Activated T-cell treated with anti-CD3 and anti-CD28 coated beads, Interleukin-2, amount 50 U/mL, for 24 hours (primary cell): ENCODE measurements at regions not wholly inside any gene's neighbourhood (a gene's known extent, or its start where the extent isn't known, plus 50 kb on each side); places are given as distances from the start of the nearest gene placed in this dataset.

ENCODE experiments used
- DNase-seq: peaks from one replicate; pipeline ENCODE4 v3.0.0-alpha.2; 2020
- H3K27ac Mint-ChIP-seq: 2 replicates; pipeline ENCODE4 v1.8.0; 2020; ENCODE audit warnings: mild to moderate bottlenecking, mixed read lengths
- H3K27me3 Mint-ChIP-seq: 2 replicates; pipeline ENCODE4 v1.8.0; 2020; ENCODE audit warnings: mixed read lengths
- H3K36me3 Mint-ChIP-seq: 2 replicates; pipeline ENCODE4 v1.8.0; 2020; ENCODE audit warnings: low read depth, mixed read lengths
- H3K4me1 Mint-ChIP-seq: 2 replicates; pipeline ENCODE4 v1.8.0; 2020; ENCODE audit warnings: low read depth, mixed read lengths
- H3K4me3 Mint-ChIP-seq: 2 replicates; pipeline ENCODE4 v1.8.0; 2020; ENCODE audit warnings: mild to moderate bottlenecking, moderate library complexity, mixed read lengths
- H3K9me3 Mint-ChIP-seq: 2 replicates; pipeline ENCODE4 v1.8.0; 2020; ENCODE audit warnings: mixed read lengths

- no peak overlapping the region for H3K4me3 Mint-ChIP-seq
- H3K36me3 Mint-ChIP-seq = no peaks in the 10 kb centered on the region
- H3K27ac Mint-ChIP-seq = no peak overlapping the region
- DNase-seq = no peak
- H3K27me3 Mint-ChIP-seq = no peaks in the 10 kb centered on the region
- no peaks in the 10 kb centered on the region for H3K9me3 Mint-ChIP-seq
- no peaks in the 10 kb centered on the region for H3K4me1 Mint-ChIP-seq
Measured at GRCh38 chr4:10924274-10924673, 239.7 kb upstream of the CLNK start.

GRCh38 chr4:10917566-10917965 lies 233.0 kb upstream of the CLNK start:
- no peak for DNase-seq
- no peaks in the 10 kb centered on the region for H3K27me3 Mint-ChIP-seq

GRCh38 chr4:10898072-10898471 lies 213.5 kb upstream of the CLNK start:
- DNase-seq = no peak
- H3K4me3 Mint-ChIP-seq = no peak overlapping the region
- H3K9me3 Mint-ChIP-seq = no peaks in the 10 kb centered on the region
- H3K36me3 Mint-ChIP-seq = no peaks in the 10 kb centered on the region
- H3K4me1 Mint-ChIP-seq = peaks cover 1% of the 10 kb centered on the region
- H3K27me3 Mint-ChIP-seq = peaks cover 4% of the 10 kb centered on the region
- no peak overlapping the region for H3K27ac Mint-ChIP-seq

More at GRCh38 chr4:10917566-10917965, 233.0 kb upstream of the CLNK start:
- no peaks in the 10 kb centered on the region for H3K36me3 Mint-ChIP-seq
- no peak overlapping the region for H3K27ac Mint-ChIP-seq
- no peaks in the 10 kb centered on the region for H3K9me3 Mint-ChIP-seq
- H3K4me3 Mint-ChIP-seq = no peak overlapping the region
- no peaks in the 10 kb centered on the region for H3K4me1 Mint-ChIP-seq

GRCh38 chr4:10897076-10897475 lies 212.5 kb upstream of the CLNK start:
- Mint-ChIP-seq H3K4me3 (no peak overlapping the region), H3K27ac (no peak overlapping the region), H3K9me3 (no peaks in the 10 kb centered on the region), H3K36me3 (no peaks in the 10 kb centered on the region), H3K27me3 (peaks cover 4% of the 10 kb centered on the region), H3K4me1 (peaks cover 1% of the 10 kb centered on the region)
- no peak for DNase-seq

GRCh38 chr4:10893395-10893794 lies 208.8 kb upstream of the CLNK start:
- no peak for DNase-seq
- no peak overlapping the region for H3K27ac Mint-ChIP-seq
- H3K4me3 Mint-ChIP-seq = no peak overlapping the region
- H3K36me3 Mint-ChIP-seq = no peaks in the 10 kb centered on the region
- peaks cover 4% of the 10 kb centered on the region for H3K27me3 Mint-ChIP-seq
- H3K4me1 Mint-ChIP-seq = peaks cover 1% of the 10 kb centered on the region
- H3K9me3 Mint-ChIP-seq = no peaks in the 10 kb centered on the region

GRCh38 chr4:10891866-10892265 lies 207.3 kb upstream of the CLNK start:
- H3K27ac Mint-ChIP-seq = no peak overlapping the region
- H3K9me3 Mint-ChIP-seq = no peaks in the 10 kb centered on the region
- no peaks in the 10 kb centered on the region for H3K36me3 Mint-ChIP-seq
- H3K4me1 Mint-ChIP-seq = peaks cover 1% of the 10 kb centered on the region
- peaks cover 4% of the 10 kb centered on the region for H3K27me3 Mint-ChIP-seq
- DNase-seq = no peak
- no peak overlapping the region for H3K4me3 Mint-ChIP-seq

- no peak for DNase-seq
- Mint-ChIP-seq H3K27ac (no peak overlapping the region), H3K27me3 (peaks cover 4% of the 10 kb centered on the region), H3K36me3 (no peaks in the 10 kb centered on the region), H3K4me3 (no peak overlapping the region), H3K9me3 (no peaks in the 10 kb centered on the region), H3K4me1 (peaks cover 1% of the 10 kb centered on the region)
Measured at GRCh38 chr4:10889819-10890218, 205.3 kb upstream of the CLNK start.

- Mint-ChIP-seq H3K9me3 (no peaks in the 10 kb centered on the region), H3K4me1 (no peaks in the 10 kb centered on the region), H3K36me3 (no peaks in the 10 kb centered on the region), H3K4me3 (no peak overlapping the region), H3K27me3 (no peaks in the 10 kb centered on the region), H3K27ac (no peak overlapping the region)
- DNase-seq = no peak
Measured at GRCh38 chr4:10879411-10880110, 195.0 kb upstream of the CLNK start.

- Mint-ChIP-seq H3K36me3 (no peaks in the 10 kb centered on the region), H3K27ac (no peak overlapping the region), H3K9me3 (no peaks in the 10 kb centered on the region), H3K4me1 (no peaks in the 10 kb centered on the region), H3K27me3 (no peaks in the 10 kb centered on the region), H3K4me3 (no peak overlapping the region)
- no peak for DNase-seq
Measured at GRCh38 chr4:10878861-10879260, 194.3 kb upstream of the CLNK start.

- Mint-ChIP-seq H3K36me3 (no peaks in the 10 kb centered on the region), H3K27me3 (no peaks in the 10 kb centered on the region), H3K4me1 (no peaks in the 10 kb centered on the region), H3K9me3 (no peaks in the 10 kb centered on the region), H3K27ac (no peak overlapping the region), H3K4me3 (no peak overlapping the region)
- DNase-seq = no peak
Measured at GRCh38 chr4:10877076-10877475, 192.5 kb upstream of the CLNK start.

- Mint-ChIP-seq H3K4me3 (no peak overlapping the region), H3K36me3 (no peaks in the 10 kb centered on the region), H3K27me3 (no peaks in the 10 kb centered on the region), H3K4me1 (no peaks in the 10 kb centered on the region), H3K9me3 (no peaks in the 10 kb centered on the region), H3K27ac (no peak overlapping the region)
- no peak for DNase-seq
Measured at GRCh38 chr4:10875144-10875799, 190.7 kb upstream of the CLNK start.

- no peak overlapping the region for H3K4me3 Mint-ChIP-seq
- H3K36me3 Mint-ChIP-seq = no peaks in the 10 kb centered on the region
- H3K27ac Mint-ChIP-seq = no peak overlapping the region
- no peaks in the 10 kb centered on the region for H3K27me3 Mint-ChIP-seq
- H3K4me1 Mint-ChIP-seq = no peaks in the 10 kb centered on the region
- H3K9me3 Mint-ChIP-seq = no peaks in the 10 kb centered on the region
- DNase-seq = no peak
Measured at GRCh38 chr4:10873809-10874208, 189.2 kb upstream of the CLNK start.

GRCh38 chr4:10872833-10873517 lies 188.4 kb upstream of the CLNK start:
- no peaks in the 10 kb centered on the region for H3K27me3 Mint-ChIP-seq

GRCh38 chr4:10866666-10867065 lies 182.1 kb upstream of the CLNK start:
- no peak for DNase-seq
- Mint-ChIP-seq H3K9me3 (no peaks in the 10 kb centered on the region), H3K27me3 (no peaks in the 10 kb centered on the region), H3K4me3 (no peak overlapping the region), H3K4me1 (no peaks in the 10 kb centered on the region), H3K36me3 (no peaks in the 10 kb centered on the region), H3K27ac (no peak overlapping the region)

More at GRCh38 chr4:10872833-10873517, 188.4 kb upstream of the CLNK start:
- no peak for DNase-seq
- no peaks in the 10 kb centered on the region for H3K36me3 Mint-ChIP-seq
- H3K27ac Mint-ChIP-seq = no peak overlapping the region
- no peak overlapping the region for H3K4me3 Mint-ChIP-seq
- H3K9me3 Mint-ChIP-seq = no peaks in the 10 kb centered on the region
- H3K4me1 Mint-ChIP-seq = no peaks in the 10 kb centered on the region

GRCh38 chr4:10861036-10861435 lies 176.5 kb upstream of the CLNK start:
- Mint-ChIP-seq H3K27ac (no peak overlapping the region), H3K27me3 (no peaks in the 10 kb centered on the region), H3K36me3 (no peaks in the 10 kb centered on the region), H3K4me1 (no peaks in the 10 kb centered on the region), H3K9me3 (peaks cover 10% of the 10 kb centered on the region), H3K4me3 (no peak overlapping the region)
- DNase-seq = no peak
